ENCODE measurements at regions not wholly inside any gene's neighbourhood (a gene's known extent, or its start where the extent isn't known, plus 50 kb on each side); places are given as distances from the start of the nearest gene placed in this dataset.

DNA sequence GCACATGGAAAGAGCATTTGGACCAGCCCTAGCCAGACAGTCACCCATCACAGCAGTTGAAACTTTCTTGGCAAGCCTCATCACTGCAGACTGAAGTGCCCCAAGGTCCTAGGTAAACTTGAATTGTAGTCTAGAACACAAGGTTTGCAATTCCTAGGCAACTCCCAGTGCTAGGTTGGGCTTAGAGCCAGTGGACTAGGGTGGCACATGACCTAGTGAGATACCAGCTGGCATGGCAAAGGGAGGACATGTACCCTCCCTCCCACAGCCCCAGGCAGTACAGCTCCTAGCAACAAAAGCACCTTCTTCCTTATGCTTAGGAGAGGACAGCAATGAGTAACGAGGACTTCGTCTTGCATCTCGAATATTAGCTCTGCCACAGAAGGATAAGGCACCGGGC, 889.5 kb downstream of the JRKL start (continued):
- TF ChIP-seq, protein P1, sequence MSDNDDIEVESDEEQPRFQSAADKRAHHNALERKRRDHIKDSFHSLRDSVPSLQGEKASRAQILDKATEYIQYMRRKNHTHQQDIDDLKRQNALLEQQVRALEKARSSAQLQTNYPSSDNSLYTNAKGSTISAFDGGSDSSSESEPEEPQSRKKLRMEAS (IDR thresholded peaks at IDR 0.05), result no peak
- no peak for TF ChIP-seq HNF4G (IDR thresholded peaks at IDR 0.05)

DNA sequence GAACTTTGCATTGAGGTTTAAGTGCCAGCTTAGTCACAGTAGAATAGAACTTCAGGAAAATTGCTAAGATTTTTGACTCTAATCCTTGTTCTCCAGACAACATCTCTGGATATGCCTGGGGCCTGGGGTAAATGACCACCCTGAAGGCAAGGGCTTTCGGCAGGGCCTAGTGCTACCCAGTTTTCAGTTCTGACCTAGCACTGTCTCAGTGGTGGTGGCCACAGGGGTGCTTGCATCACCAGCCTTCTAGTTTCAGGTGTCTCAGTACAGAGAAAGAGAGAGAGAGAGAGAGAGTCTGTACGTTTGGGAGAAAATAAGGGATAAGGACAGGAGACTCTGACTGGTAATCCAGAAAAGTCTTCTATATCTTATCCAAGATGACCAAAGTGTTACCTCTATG, 890.5 kb downstream of the JRKL start:
- Histone ChIP-seq H3K4me1 (ENCODE audit: control insufficient read depth in 4 of 4, insufficient read depth in 4 of 4, low read length in 3 of 4) (no peaks in the 10 kb centered on the region), H3K9me3 (ENCODE audit: control insufficient read depth in 4 of 4, low read length in 3 of 4) (no peaks in the 10 kb centered on the region), H3K36me3 (ENCODE audit: control insufficient read depth in 4 of 4, insufficient read depth in 3 of 4, low read depth in 1 of 4, low read length in 3 of 4) (no peaks in the 10 kb centered on the region), H3K4me3 (ENCODE audit: low read depth in 1 of 3, low read length in 3 of 3) (no peak overlapping the region), H3K27me3 (ENCODE audit: control insufficient read depth in 4 of 4, insufficient read depth in 4 of 4, low read length in 3 of 4) (no peaks in the 10 kb centered on the region), H3K27ac (ENCODE audit: low read depth in 1 of 2, low read length in 2 of 2) (no peak overlapping the region), H3K9ac (ENCODE audit: low read depth in 1 of 2, low read length in 2 of 2) (no peak overlapping the region)
- TF ChIP-seq HNF4G (IDR thresholded peaks at IDR 0.05), result no peak
- TF ChIP-seq FOXA2 (IDR thresholded peaks at IDR 0.05), result no peak
- no peak for TF ChIP-seq SP1 (IDR thresholded peaks at IDR 0.05)
- no peak for TF ChIP-seq EGR1 (IDR thresholded peaks at IDR 0.05; ENCODE audit: low read depth in 2 of 2)
- TF ChIP-seq, protein P2, sequence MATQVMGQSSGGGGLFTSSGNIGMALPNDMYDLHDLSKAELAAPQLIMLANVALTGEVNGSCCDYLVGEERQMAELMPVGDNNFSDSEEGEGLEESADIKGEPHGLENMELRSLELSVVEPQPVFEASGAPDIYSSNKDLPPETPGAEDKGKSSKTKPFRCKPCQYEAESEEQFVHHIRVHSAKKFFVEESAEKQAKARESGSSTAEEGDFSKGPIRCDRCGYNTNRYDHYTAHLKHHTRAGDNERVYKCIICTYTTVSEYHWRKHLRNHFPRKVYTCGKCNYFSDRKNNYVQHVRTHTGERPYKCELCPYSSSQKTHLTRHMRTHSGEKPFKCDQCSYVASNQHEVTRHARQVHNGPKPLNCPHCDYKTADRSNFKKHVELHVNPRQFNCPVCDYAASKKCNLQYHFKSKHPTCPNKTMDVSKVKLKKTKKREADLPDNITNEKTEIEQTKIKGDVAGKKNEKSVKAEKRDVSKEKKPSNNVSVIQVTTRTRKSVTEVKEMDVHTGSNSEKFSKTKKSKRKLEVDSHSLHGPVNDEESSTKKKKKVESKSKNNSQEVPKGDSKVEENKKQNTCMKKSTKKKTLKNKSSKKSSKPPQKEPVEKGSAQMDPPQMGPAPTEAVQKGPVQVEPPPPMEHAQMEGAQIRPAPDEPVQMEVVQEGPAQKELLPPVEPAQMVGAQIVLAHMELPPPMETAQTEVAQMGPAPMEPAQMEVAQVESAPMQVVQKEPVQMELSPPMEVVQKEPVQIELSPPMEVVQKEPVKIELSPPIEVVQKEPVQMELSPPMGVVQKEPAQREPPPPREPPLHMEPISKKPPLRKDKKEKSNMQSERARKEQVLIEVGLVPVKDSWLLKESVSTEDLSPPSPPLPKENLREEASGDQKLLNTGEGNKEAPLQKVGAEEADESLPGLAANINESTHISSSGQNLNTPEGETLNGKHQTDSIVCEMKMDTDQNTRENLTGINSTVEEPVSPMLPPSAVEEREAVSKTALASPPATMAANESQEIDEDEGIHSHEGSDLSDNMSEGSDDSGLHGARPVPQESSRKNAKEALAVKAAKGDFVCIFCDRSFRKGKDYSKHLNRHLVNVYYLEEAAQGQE (IDR thresholded peaks at IDR 0.05), result no peak
- TF ChIP-seq, protein P3, sequence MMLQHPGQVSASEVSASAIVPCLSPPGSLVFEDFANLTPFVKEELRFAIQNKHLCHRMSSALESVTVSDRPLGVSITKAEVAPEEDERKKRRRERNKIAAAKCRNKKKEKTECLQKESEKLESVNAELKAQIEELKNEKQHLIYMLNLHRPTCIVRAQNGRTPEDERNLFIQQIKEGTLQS (IDR thresholded peaks at IDR 0.05), result no peak
- TF ChIP-seq, protein P1 (IDR thresholded peaks at IDR 0.05), result no peak
- TF ChIP-seq YY1 (IDR thresholded peaks at IDR 0.05), result no peak
- TF ChIP-seq NR2F2 (IDR thresholded peaks at IDR 0.05), result no peak
- no peak for TF ChIP-seq HNF4A (conservative IDR thresholded peaks at IDR 0.05)
- TF ChIP-seq, protein P4, sequence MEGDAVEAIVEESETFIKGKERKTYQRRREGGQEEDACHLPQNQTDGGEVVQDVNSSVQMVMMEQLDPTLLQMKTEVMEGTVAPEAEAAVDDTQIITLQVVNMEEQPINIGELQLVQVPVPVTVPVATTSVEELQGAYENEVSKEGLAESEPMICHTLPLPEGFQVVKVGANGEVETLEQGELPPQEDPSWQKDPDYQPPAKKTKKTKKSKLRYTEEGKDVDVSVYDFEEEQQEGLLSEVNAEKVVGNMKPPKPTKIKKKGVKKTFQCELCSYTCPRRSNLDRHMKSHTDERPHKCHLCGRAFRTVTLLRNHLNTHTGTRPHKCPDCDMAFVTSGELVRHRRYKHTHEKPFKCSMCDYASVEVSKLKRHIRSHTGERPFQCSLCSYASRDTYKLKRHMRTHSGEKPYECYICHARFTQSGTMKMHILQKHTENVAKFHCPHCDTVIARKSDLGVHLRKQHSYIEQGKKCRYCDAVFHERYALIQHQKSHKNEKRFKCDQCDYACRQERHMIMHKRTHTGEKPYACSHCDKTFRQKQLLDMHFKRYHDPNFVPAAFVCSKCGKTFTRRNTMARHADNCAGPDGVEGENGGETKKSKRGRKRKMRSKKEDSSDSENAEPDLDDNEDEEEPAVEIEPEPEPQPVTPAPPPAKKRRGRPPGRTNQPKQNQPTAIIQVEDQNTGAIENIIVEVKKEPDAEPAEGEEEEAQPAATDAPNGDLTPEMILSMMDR (IDR thresholded peaks at IDR 0.05; ENCODE audit: low read depth, low read length, missing input control), result no peak
- TF ChIP-seq FOXA1 (IDR thresholded peaks at IDR 0.05), result no peak
- TF ChIP-seq TAF1 (conservative IDR thresholded peaks at IDR 0.05), result no peak
- TF ChIP-seq RAD21 (IDR thresholded peaks at IDR 0.05), result no peak
- no peak for TF ChIP-seq RXRA (IDR thresholded peaks at IDR 0.05)
- no peak for TF ChIP-seq GABPA (IDR thresholded peaks at IDR 0.05 in 1 of 2, conservative IDR thresholded peaks at IDR 0.05 in 1 of 2)
- DNase-seq (ENCODE audit: low spot score), result no peak
- 61% methylated on average over 2 of the region's 2 CpGs for WGBS

DNA sequence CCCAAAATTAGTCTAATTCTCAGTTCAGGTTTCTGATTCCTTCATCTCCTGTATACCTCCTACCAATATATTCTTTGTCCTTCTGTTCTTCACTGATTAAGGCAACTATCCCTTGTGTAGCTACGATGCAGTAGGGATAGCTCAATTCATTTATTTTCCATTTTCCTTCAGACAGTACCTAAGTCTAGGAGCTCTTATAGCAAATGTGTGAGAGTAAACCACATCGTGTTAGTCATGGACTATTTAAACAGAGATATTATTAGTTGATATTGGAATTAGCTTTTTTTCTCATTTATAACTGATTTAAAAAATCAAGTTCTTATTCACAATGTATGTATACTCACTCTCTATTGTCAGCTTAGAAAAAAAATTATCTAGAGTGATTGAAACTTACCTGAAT, 900.0 kb downstream of the JRKL start:
- H3K27ac ChIP-seq (ENCODE audit: low read depth in 1 of 2, low read length in 2 of 2), result no peak overlapping the region
- no peak overlapping the region for H3K4me3 ChIP-seq (ENCODE audit: low read depth in 1 of 3, low read length in 3 of 3)
- DNase-seq (ENCODE audit: low spot score), result no peak
- TF ChIP-seq TAF1 (conservative IDR thresholded peaks at IDR 0.05) (no peak), FOXA2 (IDR thresholded peaks at IDR 0.05) (no peak), HNF4A (conservative IDR thresholded peaks at IDR 0.05) (no peak)
- TF ChIP-seq, protein P5, sequence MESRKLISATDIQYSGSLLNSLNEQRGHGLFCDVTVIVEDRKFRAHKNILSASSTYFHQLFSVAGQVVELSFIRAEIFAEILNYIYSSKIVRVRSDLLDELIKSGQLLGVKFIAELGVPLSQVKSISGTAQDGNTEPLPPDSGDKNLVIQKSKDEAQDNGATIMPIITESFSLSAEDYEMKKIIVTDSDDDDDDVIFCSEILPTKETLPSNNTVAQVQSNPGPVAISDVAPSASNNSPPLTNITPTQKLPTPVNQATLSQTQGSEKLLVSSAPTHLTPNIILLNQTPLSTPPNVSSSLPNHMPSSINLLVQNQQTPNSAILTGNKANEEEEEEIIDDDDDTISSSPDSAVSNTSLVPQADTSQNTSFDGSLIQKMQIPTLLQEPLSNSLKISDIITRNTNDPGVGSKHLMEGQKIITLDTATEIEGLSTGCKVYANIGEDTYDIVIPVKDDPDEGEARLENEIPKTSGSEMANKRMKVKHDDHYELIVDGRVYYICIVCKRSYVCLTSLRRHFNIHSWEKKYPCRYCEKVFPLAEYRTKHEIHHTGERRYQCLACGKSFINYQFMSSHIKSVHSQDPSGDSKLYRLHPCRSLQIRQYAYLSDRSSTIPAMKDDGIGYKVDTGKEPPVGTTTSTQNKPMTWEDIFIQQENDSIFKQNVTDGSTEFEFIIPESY (IDR thresholded peaks at IDR 0.05), result no peak
- H3K4me1 ChIP-seq (ENCODE audit: control insufficient read depth in 4 of 4, insufficient read depth in 4 of 4, low read length in 3 of 4), result no peaks in the 10 kb centered on the region
- no peak overlapping the region for H3K9ac ChIP-seq (ENCODE audit: low read depth in 1 of 2, low read length in 2 of 2)
- WGBS, result 78% methylated on average over 2 of the region's 2 CpGs
- no peaks in the 10 kb centered on the region for H3K27me3 ChIP-seq (ENCODE audit: control insufficient read depth in 4 of 4, insufficient read depth in 4 of 4, low read length in 3 of 4)
- H3K9me3 ChIP-seq (ENCODE audit: control insufficient read depth in 4 of 4, low read length in 3 of 4), result no peaks in the 10 kb centered on the region
- H3K36me3 ChIP-seq (ENCODE audit: control insufficient read depth in 4 of 4, insufficient read depth in 3 of 4, low read depth in 1 of 4, low read length in 3 of 4), result no peaks in the 10 kb centered on the region
